Neural crest cell (in vitro differentiated cells): ENCODE measurements at regions not wholly inside any gene's neighbourhood (a gene's known extent, or its start where the extent isn't known, plus 50 kb on each side); places are given as distances from the start of the nearest gene placed in this dataset.

Source experiments
- DNase-seq: peaks from one replicate; pipeline ENCODE4 v3.0.0; 2021; ENCODE audit warnings: low read depth, mixed read lengths, low spot score
- H3K27ac Mint-ChIP-seq: one replicate; pipeline ENCODE4 v1.8.0; 2021; ENCODE audit warnings: mild to moderate bottlenecking, mixed read lengths; ENCODE audit not compliant: unreplicated experiment
- H3K27me3 Mint-ChIP-seq: 2 replicates; pipeline ENCODE4 v1.8.0; 2021; ENCODE audit warnings: low read depth, mild to moderate bottlenecking, mixed read lengths
- H3K36me3 Mint-ChIP-seq: 2 replicates; pipeline ENCODE4 v1.8.0; 2021; ENCODE audit warnings: low read depth, mild to moderate bottlenecking, mixed read lengths
- H3K4me1 Mint-ChIP-seq: 2 replicates; pipeline ENCODE4 v1.8.0; 2021; ENCODE audit warnings: mixed read lengths
- H3K4me3 Mint-ChIP-seq: one replicate; pipeline ENCODE4 v1.8.0; 2021; ENCODE audit warnings: mild to moderate bottlenecking, mixed read lengths
- H3K9me3 Mint-ChIP-seq: 2 replicates; pipeline ENCODE4 v1.8.0; 2021; ENCODE audit warnings: mixed read lengths
- TF ChIP-seq, protein P1 (sequence below): fragments of 200-600 bp; sonication (generic); conservative IDR thresholded peaks from 2 replicates; pipeline ENCODE4 v1.5.0; 2021; ENCODE audit warnings: antibody characterized with exemption, mild to moderate bottlenecking

DNA sequence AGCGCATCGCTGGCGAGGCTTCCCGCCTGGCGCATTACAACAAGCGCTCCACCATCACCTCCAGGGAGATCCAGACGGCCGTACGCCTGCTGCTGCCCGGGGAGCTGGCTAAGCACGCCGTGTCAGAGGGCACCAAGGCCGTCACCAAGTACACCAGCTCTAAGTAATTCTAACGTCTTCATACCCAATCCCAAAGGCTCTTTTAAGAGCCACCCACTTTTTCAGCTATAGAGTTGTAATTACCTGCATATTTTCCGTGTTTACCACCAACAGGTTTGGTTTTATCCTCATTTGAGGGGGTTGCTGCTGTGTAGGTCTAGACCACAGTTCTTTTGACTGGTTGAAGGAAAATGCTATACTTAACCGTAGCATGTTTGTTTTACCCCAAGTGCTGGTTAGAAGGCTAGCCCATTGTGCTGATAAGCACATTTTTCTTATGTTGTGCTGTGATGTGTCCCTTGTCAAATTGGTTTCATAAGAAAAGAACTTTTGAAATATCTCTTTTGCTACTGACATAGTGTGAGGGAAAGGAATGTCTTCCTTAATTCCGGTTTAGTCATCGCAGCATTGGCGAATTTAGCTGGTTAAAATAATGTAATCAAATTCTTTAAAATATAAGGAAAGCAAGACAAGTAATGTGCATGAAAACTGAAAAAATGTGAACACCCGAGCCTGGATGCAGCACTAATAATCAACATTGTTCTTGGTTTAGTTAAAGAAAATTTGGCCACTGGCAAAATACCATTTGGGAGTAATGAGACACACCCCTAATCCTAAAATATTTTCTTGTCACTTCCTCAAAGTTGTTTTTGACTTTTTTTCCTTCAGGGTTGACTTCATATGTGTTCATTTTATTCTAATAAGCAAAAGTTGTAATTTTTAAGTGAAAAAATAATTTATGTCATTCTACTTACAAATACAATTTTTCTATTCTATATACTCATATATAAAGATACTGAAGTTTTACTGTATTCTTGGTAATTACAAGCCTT lies 112.8 kb downstream of the HFE start:
- DNase-seq, result no peak
- H3K9me3 Mint-ChIP-seq, result no peaks in the 10 kb centered on the region

DNA sequence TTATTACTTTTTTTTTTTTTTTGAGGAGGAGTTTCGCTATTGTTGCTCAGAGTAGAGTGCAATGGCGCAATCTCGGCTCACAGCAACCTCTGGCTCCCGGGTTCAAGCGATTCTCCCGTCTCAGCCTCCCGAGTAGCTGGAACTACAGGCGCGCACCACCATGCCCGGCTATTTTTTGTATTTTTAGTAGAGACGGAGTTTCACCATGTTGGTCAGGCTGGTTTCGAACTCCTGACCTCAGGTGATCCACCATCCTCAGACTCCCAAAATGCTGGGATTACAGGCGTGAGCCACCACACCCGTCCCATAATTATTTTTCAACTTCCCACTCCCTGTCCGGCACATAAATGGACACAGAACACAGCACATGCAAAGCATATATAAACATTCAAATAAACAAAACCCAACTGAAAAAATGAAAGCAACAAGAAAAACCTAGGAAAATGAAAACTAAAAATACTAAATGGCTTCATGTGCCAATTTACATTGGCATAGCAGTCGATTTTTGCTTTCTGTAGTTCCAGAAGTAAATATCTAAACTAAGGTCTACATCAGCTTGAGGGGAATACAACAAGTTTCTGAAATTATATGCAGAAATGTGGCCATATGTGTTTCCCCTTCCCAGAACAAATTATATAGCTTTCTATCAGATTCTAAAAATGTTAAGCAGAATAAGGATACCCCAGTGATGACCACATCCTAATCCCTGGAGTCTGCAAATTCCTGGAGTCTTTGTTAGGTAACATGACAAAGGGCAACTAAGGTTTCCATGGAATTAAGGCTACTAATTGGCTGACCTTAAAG lies 113.9 kb downstream of the HFE start:
- no peak for DNase-seq
- Mint-ChIP-seq H3K36me3 (peaks cover 10% of the 10 kb centered on the region), H3K4me1 (peaks cover 44% of the 10 kb centered on the region), H3K27ac (peak overlapping the region; percentile 20), H3K27me3 (peaks cover 30% of the 10 kb centered on the region), H3K9me3 (no peaks in the 10 kb centered on the region), H3K4me3 (peak overlapping the region; percentile 85)
- TF ChIP-seq, protein P1, sequence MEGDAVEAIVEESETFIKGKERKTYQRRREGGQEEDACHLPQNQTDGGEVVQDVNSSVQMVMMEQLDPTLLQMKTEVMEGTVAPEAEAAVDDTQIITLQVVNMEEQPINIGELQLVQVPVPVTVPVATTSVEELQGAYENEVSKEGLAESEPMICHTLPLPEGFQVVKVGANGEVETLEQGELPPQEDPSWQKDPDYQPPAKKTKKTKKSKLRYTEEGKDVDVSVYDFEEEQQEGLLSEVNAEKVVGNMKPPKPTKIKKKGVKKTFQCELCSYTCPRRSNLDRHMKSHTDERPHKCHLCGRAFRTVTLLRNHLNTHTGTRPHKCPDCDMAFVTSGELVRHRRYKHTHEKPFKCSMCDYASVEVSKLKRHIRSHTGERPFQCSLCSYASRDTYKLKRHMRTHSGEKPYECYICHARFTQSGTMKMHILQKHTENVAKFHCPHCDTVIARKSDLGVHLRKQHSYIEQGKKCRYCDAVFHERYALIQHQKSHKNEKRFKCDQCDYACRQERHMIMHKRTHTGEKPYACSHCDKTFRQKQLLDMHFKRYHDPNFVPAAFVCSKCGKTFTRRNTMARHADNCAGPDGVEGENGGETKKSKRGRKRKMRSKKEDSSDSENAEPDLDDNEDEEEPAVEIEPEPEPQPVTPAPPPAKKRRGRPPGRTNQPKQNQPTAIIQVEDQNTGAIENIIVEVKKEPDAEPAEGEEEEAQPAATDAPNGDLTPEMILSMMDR, result no peak

More for the DNA sequence above, 112.8 kb downstream of the HFE start:
- Mint-ChIP-seq H3K4me3 (peak overlapping the region; percentile 98), H3K27ac (peak overlapping the region; percentile 98), H3K27me3 (peaks cover 32% of the 10 kb centered on the region), H3K4me1 (peaks cover 51% of the 10 kb centered on the region), H3K36me3 (peaks cover 12% of the 10 kb centered on the region)
- TF ChIP-seq, protein P1, result no peak

DNA sequence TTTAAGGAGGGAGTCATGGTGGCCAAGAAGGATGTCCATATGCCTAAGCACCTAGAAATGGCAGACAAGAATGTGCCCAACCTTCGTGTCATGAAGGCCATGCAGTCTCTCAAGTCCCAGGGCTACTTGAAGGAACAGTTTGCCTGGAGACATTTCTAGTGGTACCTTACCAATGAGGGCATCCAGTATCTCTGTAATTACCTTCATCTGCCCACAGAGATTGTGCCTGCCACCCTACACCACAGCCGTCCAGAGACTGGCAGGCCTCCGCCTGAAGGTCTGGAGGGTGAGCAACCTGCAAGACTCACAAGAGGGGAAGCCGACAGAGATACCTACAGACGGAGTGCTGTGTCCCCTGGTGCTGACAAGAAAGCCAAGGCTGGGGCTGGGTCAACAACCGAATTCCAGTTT lies 115.0 kb downstream of the HFE start:
- Mint-ChIP-seq H3K27ac (no peak overlapping the region), H3K27me3 (peaks cover 26% of the 10 kb centered on the region), H3K4me3 (peak overlapping the region; percentile 32), H3K9me3 (no peaks in the 10 kb centered on the region), H3K4me1 (peaks cover 42% of the 10 kb centered on the region), H3K36me3 (peaks cover 8% of the 10 kb centered on the region)
- DNase-seq, result no peak
- TF ChIP-seq, protein P1, result no peak

- no peak for DNase-seq
- peak overlapping the region; percentile 78 for H3K4me3 Mint-ChIP-seq
- no peaks in the 10 kb centered on the region for H3K9me3 Mint-ChIP-seq
- TF ChIP-seq, protein P1, result no peak
- peaks cover 23% of the 10 kb centered on the region for H3K27me3 Mint-ChIP-seq
- H3K4me1 Mint-ChIP-seq, result peaks cover 38% of the 10 kb centered on the region
- peaks cover 6% of the 10 kb centered on the region for H3K36me3 Mint-ChIP-seq
- H3K27ac Mint-ChIP-seq, result peak overlapping the region; percentile 70
These were observed 115.8 kb downstream of the HFE start for GRCh38 chr6:26202811-26203583.
